ENCODE measurements at regions not wholly inside any gene's neighbourhood (a gene's known extent, or its start where the extent isn't known, plus 50 kb on each side); places are given as distances from the start of the nearest gene placed in this dataset.

GRCh38 chr20:22768266-22769178 is 184.2 kb upstream of the FOXA2 start:
- DNase-seq (no peak), ATAC-seq (ENCODE audit: low read depth) (no peak)
- no TSS peak for BruUV-seq (replicated peaks)
- CTCF ChIA-PET: interaction anchor here (0.8 kb wide), 1 partner anchor 118 kb away, joined by 3 read pairs; no protein-coding TSS in a partner anchor
- no peaks in the 10 kb centered on the region for H3K79me1 ChIP-seq (ENCODE audit: low read depth in 1 of 2, low read length in 2 of 2)
- H2BK120ac ChIP-seq (ENCODE audit: low read depth, low read length): no peak overlapping the region
- no peak overlapping the region for H2AK5ac ChIP-seq (ENCODE audit: low read depth, low read length)
- no peak overlapping the region for H3K9ac ChIP-seq (ENCODE audit: low read depth, low read length)
- no peak overlapping the region for H2AFZ ChIP-seq (replicated peaks; ENCODE audit: low read length, poor library complexity)
- H3K27me3 ChIP-seq (ENCODE audit: control insufficient read depth, insufficient read depth, low read length): peaks cover 3% of the 10 kb centered on the region
- in situ Hi-C loops (cut with MboI; ENCODE audit: low sequenced_read_pairs): no loop called here
- no peak overlapping the region for H2BK20ac ChIP-seq (ENCODE audit: low read depth, low read length)
- H4K8ac ChIP-seq (ENCODE audit: low read depth in 2 of 2, low read length in 2 of 2): no peak overlapping the region
- WGBS, 2 experiments (ENCODE audit: extremely low coverage in 2 of 2, insufficient read length in 1 of 2): no CpG with 5 or more reads among the region's 11 CpGs
- no peaks in the 10 kb centered on the region for H3K9me1 ChIP-seq (ENCODE audit: insufficient read depth, low read length)
- H4K91ac ChIP-seq (ENCODE audit: insufficient read depth, low read depth, low read length): no peak overlapping the region
- H2BK15ac ChIP-seq (ENCODE audit: low read depth, low read length): no peak overlapping the region; the same call in 2 of the 3 replicates
- dilution Hi-C loops (cut with HindIII; ENCODE audit: low sequenced_read_pairs, unreplicated experiment): no loop called here
- no peak overlapping the region for H3K4me2 ChIP-seq (ENCODE audit: low read depth, low read length)
- no peaks in the 10 kb centered on the region for H3K9me3 ChIP-seq (ENCODE audit: control insufficient read depth, insufficient read depth, low read length)
- H2BK5ac ChIP-seq (ENCODE audit: low read depth, low read length, poor library complexity, severe bottlenecking): no peak overlapping the region
- no peak overlapping the region for H3K4ac ChIP-seq (ENCODE audit: low read depth, low read length)
- no peak overlapping the region for H4K5ac ChIP-seq (ENCODE audit: low read depth, low read length)
- H3K56ac ChIP-seq (ENCODE audit: extremely low read depth, insufficient read depth, low read length): no peak overlapping the region
- H3K4me3 ChIP-seq (ENCODE audit: insufficient read depth, low read depth, low read length): no peak overlapping the region
- POLR2A ChIA-PET (ENCODE audit: unreplicated experiment): no interaction called here
- H3K27ac ChIP-seq (ENCODE audit: insufficient read depth, low read length): no peak overlapping the region
- H3K36me3 ChIP-seq (ENCODE audit: control insufficient read depth, insufficient read depth, low read length): no peaks in the 10 kb centered on the region
- intact Hi-C loops (cut with micrococcal nuclease): no loop called here
- peaks cover 7% of the 10 kb centered on the region for H3K4me1 ChIP-seq (ENCODE audit: control insufficient read depth, insufficient read depth, low read length)
- TF ChIP-seq BHLHE40 (IDR thresholded peaks at IDR 0.05; ENCODE audit: low read depth, low read length) (no peak), POLR2A (IDR thresholded peaks at IDR 0.05; ENCODE audit: low read depth, low read length) (no peak), RFX5 (IDR thresholded peaks at IDR 0.05; ENCODE audit: low read depth, low read length) (no peak), USF2 (IDR thresholded peaks at IDR 0.05; ENCODE audit: low read depth, low read length) (no peak), CTCF (conservative IDR thresholded peaks at IDR 0.05; ENCODE audit: low read depth, low read length) (no peak), MXI1 (IDR thresholded peaks at IDR 0.05; ENCODE audit: borderline replicate concordance, low read depth, low read length) (no peak)
- no peak overlapping the region for H2AK9ac ChIP-seq (replicated peaks; ENCODE audit: low read depth, low read length, poor library complexity)
- H3K18ac ChIP-seq (ENCODE audit: low read depth, low read length): no peak overlapping the region
- H4K20me1 ChIP-seq (ENCODE audit: insufficient read depth, low read length): no peaks in the 10 kb centered on the region
- no peak overlapping the region for H3K14ac ChIP-seq (replicated peaks; ENCODE audit: low read depth, low read length)
- no peak overlapping the region for H3K23ac ChIP-seq (ENCODE audit: low read depth, low read length)
